ENCODE measurements at regions not wholly inside any gene's neighbourhood (a gene's known extent, or its start where the extent isn't known, plus 50 kb on each side); places are given as distances from the start of the nearest gene placed in this dataset.
A peak's percentile ranks its signal among the peaks of the same experiment; 100 is the strongest.

DNA sequence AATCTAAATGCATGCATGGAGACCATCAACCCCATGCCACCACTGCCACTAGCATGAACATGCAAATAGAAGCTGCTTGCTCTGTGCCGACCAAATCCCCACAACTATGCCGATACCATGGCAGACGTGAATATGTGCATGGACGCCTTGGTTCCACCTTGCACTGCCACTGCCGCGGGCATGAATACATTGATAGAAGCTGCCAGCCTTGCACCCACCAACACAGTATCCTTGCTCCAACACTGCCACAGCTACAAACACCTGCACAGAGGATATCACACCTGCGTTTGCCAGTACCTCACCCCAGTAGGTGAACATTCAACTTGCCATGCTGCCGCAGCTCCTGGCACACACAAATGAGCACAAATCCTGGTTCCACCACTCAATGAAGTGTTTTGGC is 527.4 kb upstream of the REG3G start:
- no peak for DNase-seq

GRCh38 chr2:78506301-78506700 is 519.2 kb upstream of the REG3G start:
- no peak for DNase-seq

- DNase-seq = no peak
Measured at GRCh38 chr2:78521938-78522337, 503.6 kb upstream of the REG3G start.

DNA sequence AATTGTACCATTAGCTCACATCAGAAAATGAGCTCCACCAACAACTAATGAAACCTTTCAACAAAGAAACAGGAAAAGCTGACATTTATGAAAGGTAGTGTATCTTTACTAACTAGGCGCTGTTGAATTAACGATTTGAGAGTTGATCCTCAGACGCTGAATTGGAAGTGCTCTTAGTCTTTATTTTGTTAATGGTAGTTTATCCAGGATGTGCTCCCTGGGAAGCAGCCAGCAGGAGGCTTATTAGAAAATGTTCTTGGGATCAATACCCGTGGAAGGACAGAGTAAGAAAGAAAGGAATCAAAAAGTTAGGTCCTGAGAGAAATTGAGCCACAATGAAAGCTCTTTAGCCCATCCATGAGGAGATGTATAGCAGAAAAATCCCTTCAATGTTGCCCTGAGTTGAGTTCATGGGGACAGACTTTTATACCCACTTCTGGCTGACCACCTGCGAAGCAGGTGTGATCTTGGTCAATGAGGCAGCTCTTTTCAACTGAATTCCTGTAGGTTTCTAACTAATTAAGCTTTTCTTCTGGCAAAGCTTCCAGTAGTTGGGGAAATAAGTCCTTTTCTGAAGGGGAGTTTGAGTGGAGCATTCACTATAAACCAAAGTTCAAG is 492.6 kb upstream of the REG3G start:
- DNase-seq = no peak

DNA sequence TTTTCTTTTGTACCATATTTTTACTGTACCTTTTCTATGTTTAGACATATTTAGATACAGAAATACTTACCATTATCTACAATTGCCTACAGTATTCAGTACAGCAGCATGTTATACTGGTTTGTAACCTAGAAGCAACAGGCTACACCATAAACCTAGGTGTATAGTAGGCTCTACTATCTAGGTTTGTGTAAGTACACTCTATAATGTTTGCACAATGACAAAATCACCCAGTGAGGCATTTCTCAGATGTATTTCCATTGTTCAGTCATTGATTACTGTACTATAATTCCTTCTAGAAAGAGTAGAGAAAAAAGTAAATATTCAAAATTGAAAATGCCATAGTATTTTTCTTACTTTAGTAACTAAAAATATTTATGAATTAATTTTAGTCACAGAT is 490.1 kb upstream of the REG3G start:
- no peak for DNase-seq

- DNase-seq = no peak
Measured at GRCh38 chr2:78538322-78538721, 487.2 kb upstream of the REG3G start.

GRCh38 chr2:78540255-78540654 is 485.2 kb upstream of the REG3G start:
- DNase-seq = no peak

DNA sequence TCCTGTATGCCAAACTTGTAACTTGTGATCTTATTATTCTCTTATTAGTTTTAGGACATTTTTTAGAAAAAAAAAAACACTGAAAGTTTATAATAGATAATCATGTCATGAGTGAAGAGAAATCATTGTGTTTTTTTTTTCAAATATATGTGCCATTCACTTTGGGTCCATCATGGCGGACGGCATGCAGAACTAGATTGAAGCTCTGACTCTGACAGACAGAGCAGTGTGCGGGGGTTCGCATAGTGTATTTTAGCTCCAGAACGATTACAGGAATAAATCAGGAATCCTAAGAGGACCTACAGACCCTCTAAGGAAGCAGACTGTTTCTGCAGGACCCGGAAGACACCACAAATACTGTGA is 484.4 kb upstream of the REG3G start:
- no peak for DNase-seq

GRCh38 chr2:78541451-78542267 is 483.8 kb upstream of the REG3G start:
- no peak for DNase-seq

DNA sequence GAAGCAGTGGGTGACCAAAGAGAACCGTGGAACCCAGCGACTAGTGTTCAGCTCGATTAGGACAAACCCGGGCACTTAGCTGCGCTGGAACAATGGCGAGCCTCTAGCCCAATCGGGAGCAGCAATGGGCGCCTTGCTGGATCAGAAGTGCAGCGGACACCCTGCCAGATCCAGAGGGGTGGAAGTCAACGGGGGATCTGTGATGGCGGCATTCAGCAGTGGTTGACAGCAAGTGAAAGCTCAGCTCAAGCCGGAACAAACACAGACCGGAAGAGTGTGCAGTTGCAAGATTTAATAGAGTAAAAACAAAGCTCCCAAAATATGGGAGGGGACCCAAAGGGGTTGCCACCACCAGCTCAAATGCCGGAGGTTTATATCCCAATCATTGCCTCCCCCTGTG is 478.7 kb upstream of the REG3G start:
- DNase-seq = no peak

GRCh38 chr2:78549766-78550165 is 475.7 kb upstream of the REG3G start:
- no peak for DNase-seq

- DNase-seq = no peak
Measured at GRCh38 chr2:78553866-78554647, 471.4 kb upstream of the REG3G start.

GRCh38 chr2:78561876-78562275 is 463.6 kb upstream of the REG3G start:
- DNase-seq = no peak

DNA sequence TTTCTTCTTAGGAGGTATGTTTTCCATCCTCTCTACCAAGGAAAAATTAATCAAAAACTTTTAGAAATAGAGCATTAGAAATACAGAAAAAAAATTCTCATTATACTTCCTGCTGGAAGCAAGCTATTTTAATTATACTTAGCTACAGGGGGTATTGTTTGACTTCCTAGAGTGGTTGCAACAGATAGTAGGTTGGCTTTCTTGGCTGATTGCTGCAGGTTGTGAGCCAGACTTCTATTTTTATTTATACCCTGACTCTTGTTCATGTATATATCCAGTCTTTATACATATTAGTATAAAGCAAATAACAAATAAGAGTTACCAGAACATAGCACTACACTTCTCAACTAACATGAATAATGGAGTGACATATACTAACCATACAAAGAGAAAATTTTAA is 460.8 kb upstream of the REG3G start:
- no peak for DNase-seq

DNA sequence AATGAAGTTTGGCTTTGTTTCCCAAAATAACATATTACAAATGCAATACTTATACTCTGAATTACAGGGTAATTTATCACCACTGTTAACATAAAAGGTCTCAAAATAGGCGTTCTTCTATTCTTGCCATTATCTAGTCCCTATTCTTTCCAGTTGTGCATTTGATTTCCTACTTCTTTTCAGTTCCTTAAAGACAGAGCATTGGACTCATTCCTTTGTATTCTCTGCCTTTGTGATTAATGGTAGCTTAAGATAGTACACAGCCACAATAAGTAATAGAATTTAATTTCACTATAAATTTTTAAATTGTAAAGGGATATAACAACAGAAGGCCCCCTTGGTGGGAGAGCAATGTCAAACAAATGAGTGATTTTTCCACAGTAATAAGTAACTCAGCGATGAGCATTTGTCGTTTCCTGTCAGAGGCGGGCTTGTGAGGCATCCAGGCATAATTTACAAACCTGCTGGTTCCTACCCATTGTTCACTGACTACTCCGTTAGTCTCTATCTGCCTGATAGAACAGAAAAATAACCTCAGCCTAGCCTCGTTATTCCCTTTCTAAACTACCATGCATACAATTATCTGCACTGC is 456.6 kb upstream of the REG3G start:
- DNase-seq = no peak

DNA sequence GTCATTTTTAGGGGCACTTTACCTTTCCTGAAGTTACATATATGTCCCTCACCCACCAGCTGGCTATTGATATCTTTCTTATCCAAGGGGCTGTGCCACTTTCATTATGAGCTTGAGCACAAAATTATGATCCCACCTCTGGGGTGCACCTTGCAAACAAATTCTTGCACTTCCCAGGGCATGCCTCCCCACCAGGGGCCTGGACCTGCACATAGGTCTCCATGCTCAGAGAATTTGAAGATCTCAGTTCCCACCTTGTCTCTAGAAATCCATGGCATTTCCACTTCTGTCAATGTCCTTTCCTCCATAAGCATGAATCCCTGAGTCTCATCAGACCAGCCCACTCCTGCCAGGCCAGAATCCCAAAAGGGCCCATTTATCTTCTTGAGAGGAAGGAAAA is 449.1 kb upstream of the REG3G start:
- DNase-seq = no peak

DNA sequence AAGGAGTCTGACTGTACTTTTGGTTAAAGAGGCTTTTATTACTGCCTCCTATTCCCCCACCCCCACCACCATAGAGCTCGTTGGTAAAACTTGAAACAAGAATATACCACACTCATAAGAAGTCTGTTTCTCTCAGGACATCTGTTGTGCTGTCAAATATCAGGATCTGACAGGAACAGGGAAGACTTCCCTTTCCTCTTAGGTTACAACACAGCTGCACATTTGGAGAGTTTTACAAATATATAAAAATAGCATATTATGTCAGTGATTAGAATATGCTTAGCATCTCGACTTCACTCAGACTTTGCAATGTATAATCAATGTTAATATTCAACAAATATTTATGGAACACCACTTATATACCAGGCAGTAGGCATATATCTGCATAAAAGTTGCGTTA is 439.6 kb upstream of the REG3G start:
- peak; percentile 12 to 49 for DNase-seq

DNA sequence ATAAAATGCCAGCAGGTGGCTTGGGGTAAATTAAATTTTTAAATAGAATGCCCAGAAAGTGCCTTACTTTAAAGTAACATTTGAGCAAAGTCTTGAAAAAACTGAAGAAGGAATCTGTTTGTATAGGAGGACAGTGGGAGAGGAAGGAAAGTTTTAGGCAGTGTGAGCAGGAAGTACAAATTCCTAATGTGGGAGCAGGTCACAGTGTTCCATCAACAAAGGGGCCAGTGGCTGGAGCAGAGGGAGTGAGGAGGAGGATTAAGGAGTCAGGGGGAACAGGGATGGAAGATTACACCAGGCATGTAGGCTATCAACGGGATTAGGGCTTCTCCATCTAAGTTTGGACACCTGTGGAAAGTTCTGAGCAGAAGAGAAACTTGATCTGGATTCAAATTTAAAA is 439.2 kb upstream of the REG3G start:
- no peak for DNase-seq

DNA sequence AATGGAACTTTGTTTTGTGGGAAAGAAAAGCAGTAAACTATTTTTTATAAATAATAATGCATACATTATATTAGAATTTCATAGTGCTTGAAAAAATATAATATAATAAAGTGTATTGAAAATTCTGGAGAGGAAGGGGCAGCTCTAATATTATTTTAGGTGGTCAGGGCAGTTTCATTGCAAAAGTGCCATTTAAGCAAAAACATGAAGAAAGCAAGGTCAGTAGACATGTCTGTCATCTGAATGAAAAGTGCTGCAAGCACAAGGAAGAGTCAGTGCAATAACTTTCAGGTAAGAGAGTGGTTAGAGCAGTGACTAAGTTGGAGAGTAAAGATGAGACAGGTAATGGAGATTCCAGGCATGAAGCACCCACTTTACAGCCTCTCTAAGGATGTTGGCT is 435.6 kb upstream of the REG3G start:
- no peak for DNase-seq

- DNase-seq = no peak
Measured at GRCh38 chr2:78592491-78592890, 433.0 kb upstream of the REG3G start.

- no peak for DNase-seq
Measured at GRCh38 chr2:78601113-78601512, 424.4 kb upstream of the REG3G start.

DNA sequence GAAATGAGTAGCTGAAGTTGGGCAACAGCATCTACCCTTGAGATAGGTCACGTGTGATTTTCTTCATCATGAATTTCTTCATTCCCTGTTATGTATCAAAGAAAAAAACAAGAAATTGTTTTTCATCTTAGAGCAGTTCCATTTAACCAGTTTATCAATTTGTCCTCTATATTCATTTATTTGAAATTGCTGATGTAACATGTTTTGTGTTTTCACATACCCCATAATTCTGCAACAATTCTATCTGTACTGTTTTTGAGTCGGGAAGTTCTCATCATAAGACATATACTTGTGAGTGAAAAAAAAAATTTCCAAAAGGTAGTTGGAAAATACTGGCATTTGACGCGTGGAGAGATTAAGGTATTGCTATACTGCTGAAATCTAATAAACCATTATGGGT is 422.6 kb upstream of the REG3G start:
- DNase-seq = no peak

GRCh38 chr2:78606895-78607294 is 418.6 kb upstream of the REG3G start:
- no peak for DNase-seq

DNA sequence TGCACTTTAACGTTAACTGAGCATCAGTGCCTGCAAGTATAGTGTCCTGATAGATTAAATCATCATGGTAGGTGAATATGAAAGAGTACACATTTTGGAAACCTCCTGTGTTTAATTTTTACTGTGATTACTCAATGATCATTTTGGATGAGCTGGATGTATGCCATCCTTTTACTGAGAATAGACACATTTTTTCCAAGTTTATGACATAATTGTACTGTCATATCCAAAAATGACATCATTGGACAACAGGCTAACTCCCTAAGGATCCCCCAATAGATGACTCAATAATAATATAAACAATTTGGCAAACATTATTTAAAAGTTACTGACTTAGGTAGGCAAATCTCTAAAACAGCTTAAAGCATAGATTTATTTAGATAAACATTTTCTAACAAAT is 410.8 kb upstream of the REG3G start:
- DNase-seq = no peak

Measured in Kasumi-1 (cell line).